HL-60 (cell line): ENCODE measurements at regions not wholly inside any gene's neighbourhood (a gene's known extent, or its start where the extent isn't known, plus 50 kb on each side); places are given as distances from the start of the nearest gene placed in this dataset.

Source experiments
- DNase-seq, 2 experiments: peaks; one replicate each; pipeline ENCODE4 v3.0.0-alpha.2; 2010 to 2020; ENCODE audit warnings: low read depth in 1 of 2, low spot score in 1 of 2
- H3K27ac ChIP-seq: fragments of 250-450 bp; sonication (Bioruptor Pico); replicated peaks from 2 replicates; pipeline ENCODE4 v1.5.1; 2020; ENCODE audit warnings: mild to moderate bottlenecking, moderate library complexity
- H3K27me3 ChIP-seq: fragments of 250-450 bp; sonication (Bioruptor Pico); 2 replicates; pipeline ENCODE4 v1.5.1; 2021; ENCODE audit warnings: mild to moderate bottlenecking, moderate library complexity; ENCODE audit not compliant: insufficient read depth, poor library complexity, severe bottlenecking
- H3K4me3 ChIP-seq: replicated peaks from 2 replicates; pipeline ENCODE4 v1.5.1; 2011; ENCODE audit warnings: mild to moderate bottlenecking, control low read depth, low read length; ENCODE audit not compliant: insufficient read depth
- CTCF ChIP-seq: IDR thresholded peaks from one replicate; pipeline ENCODE4 v1.5.1; 2011; ENCODE audit warnings: low read length, control low read depth, inconsistent platforms; ENCODE audit not compliant: insufficient read depth
- GABPA ChIP-seq: IDR thresholded peaks from 2 replicates; pipeline ENCODE4 v1.6.1; 2012; ENCODE audit warnings: low read depth
- POLR2AphosphoS5 ChIP-seq: IDR thresholded peaks from 2 replicates; pipeline ENCODE4 v1.6.1; 2012; ENCODE audit warnings: low read depth
- REST ChIP-seq: IDR thresholded peaks from 2 replicates; pipeline ENCODE4 v1.6.1; 2012; ENCODE audit warnings: low read depth; ENCODE audit not compliant: insufficient replicate concordance
- SPI1 ChIP-seq: IDR thresholded peaks from 2 replicates; pipeline ENCODE4 v1.6.1; 2012; ENCODE audit warnings: low read depth, mild to moderate bottlenecking, borderline replicate concordance

GRCh38 chr6:103522045-103522444 lies 1337.7 kb downstream of the HACE1 start:
- no peak for TF ChIP-seq CTCF
- TF ChIP-seq GABPA, result no peak
- no peak for TF ChIP-seq POLR2AphosphoS5
- TF ChIP-seq SPI1, result no peak
- TF ChIP-seq REST, result no peak
- no peak for DNase-seq
- no peak overlapping the region for H3K27ac ChIP-seq

GRCh38 chr6:103516336-103516735 lies 1343.4 kb downstream of the HACE1 start:
- no peak for TF ChIP-seq CTCF
- TF ChIP-seq POLR2AphosphoS5, result no peak
- TF ChIP-seq REST, result no peak
- no peak for TF ChIP-seq GABPA
- no peak for TF ChIP-seq SPI1
- no peak overlapping the region for H3K27ac ChIP-seq
- H3K27me3 ChIP-seq, result no peaks in the 10 kb centered on the region
- H3K4me3 ChIP-seq, result no peak overlapping the region
- DNase-seq, result no peak

More at GRCh38 chr6:103522045-103522444, 1337.7 kb downstream of the HACE1 start:
- Histone ChIP-seq H3K27me3 (no peaks in the 10 kb centered on the region), H3K4me3 (no peak overlapping the region)

- no peak for DNase-seq
- TF ChIP-seq CTCF (no peak), POLR2AphosphoS5 (no peak), SPI1 (no peak), GABPA (no peak), REST (no peak)
- Histone ChIP-seq H3K27ac (no peak overlapping the region), H3K4me3 (no peak overlapping the region), H3K27me3 (no peaks in the 10 kb centered on the region)
These were observed 1352.7 kb downstream of the HACE1 start for GRCh38 chr6:103507052-103507451.
